Upper lobe of left lung (tissue), 4 donors: ENCODE measurements at regions not wholly inside any gene's neighbourhood (a gene's known extent, or its start where the extent isn't known, plus 50 kb on each side); places are given as distances from the start of the nearest gene placed in this dataset.
A peak's percentile ranks its signal among the peaks of the same experiment; 100 is the strongest.

ENCODE experiments used
- CTCF ChIP-seq, 6 experiments: fragments of 450-650 bp in 4 of 6; fragments of 200-600 bp in 2 of 6; sonication (generic) in 2 of 6; IDR thresholded peaks; one replicate each; pipeline ENCODE4 v1.5.1; 2016 to 2019; ENCODE audit warnings: antibody characterized with exemption in 6 of 6
- EP300 ChIP-seq, 4 donors: sonication (generic); formaldehyde crosslinking; IDR thresholded peaks; one replicate each; pipeline ENCODE4 v1.5.1; 2017; ENCODE audit warnings: antibody characterized with exemption in 4 of 4, control low read depth in 2 of 4
- POLR2A ChIP-seq, 4 donors: fragments of 450-650 bp; IDR thresholded peaks; one replicate each; pipeline ENCODE4 v1.5.1; 2016 to 2017; ENCODE audit warnings: antibody characterized with exemption in 4 of 4, mild to moderate bottlenecking in 2 of 4
- POLR2AphosphoS5 ChIP-seq, 2 donors: sonication (generic); formaldehyde crosslinking; IDR thresholded peaks; one replicate each; pipeline ENCODE4 v1.5.1; 2017; ENCODE audit warnings: antibody characterized with exemption in 2 of 2

DNA sequence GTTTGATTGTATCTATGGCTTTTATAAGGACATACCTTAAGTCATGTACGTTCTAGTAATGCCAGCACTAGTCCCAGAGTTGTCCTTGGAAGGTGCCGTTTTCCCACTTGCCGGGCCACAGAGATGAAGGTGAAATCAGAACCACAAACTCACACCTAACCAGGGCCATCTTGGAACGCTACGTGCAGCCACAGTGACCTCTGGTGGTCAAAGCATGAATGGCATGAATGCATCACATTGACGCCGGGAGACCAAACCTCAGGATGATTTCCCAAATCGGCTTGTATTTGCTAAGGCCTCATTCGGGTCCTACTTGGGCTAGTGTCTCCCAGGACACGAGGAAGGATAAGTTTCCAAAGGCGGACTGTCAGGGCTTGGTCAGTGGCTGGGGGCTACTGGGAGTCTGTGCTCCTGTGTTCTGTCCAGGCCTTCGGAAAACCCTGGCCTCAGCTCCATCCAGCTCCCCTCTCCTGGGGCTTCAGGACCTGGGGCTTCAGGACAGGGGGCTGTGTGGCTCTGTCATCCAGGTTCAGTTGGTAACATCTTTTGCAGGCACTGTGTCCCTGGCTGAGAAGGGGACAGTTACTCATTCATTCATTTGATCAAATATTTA is 260.5 kb downstream of the PRDM2 start:
- no peak for TF ChIP-seq EP300 (IDR thresholded peaks at IDR 0.05)
- no peak for TF ChIP-seq POLR2A (IDR thresholded peaks at IDR 0.05)
- no peak for TF ChIP-seq POLR2AphosphoS5 (IDR thresholded peaks at IDR 0.05)
- TF ChIP-seq CTCF (IDR thresholded peaks at IDR 0.05), result peak; percentile 85 to 93 (median 92)
